HG02623 (cell line): ENCODE measurements at regions not wholly inside any gene's neighbourhood (a gene's known extent, or its start where the extent isn't known, plus 50 kb on each side); places are given as distances from the start of the nearest gene placed in this dataset.
A peak's percentile ranks its signal among the peaks of the same experiment; 100 is the strongest.
"Not testable (repeated sequence)": the region's sequence is repeated elsewhere in the genome, so short reads cannot be mapped to it uniquely, and the experiment has no call there.

Experiments used
- ATAC-seq: cut with Tn5 transposase; IDR thresholded peaks from one replicate; pipeline ENCODE4 v1.9.1; 2021; ENCODE audit warnings: moderate library complexity; ENCODE audit not compliant: unreplicated experiment

DNA sequence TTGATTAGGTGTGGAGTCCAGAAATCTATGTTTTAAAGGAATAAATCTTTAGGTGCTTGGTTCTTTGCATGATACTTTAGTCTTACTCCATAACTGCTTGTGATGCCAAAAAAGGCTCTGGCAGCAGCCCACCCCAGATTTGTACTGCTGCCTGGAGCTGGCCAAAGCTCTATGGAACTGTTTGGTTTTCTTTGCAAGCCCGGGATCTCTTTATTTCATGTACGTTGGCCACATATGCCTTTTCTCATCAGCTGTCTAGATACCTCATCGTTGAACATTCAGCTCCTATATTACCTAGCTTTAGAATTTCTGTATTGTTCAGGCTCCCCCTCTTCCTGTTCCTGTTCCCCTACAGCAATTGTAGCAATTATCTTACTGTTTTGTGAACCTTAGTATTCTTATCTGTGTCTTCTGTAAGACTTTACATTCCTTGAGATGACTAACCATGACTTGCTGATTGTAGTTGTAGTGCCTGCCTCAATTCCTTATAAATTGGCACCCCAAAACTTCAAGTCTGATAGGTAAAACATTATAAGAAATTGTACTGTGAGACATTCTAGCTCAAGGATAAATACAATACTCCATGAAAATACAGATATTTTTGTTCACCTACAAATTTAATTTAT is 199.4 kb upstream of the GPRIN3 start:
- ATAC-seq, result no peak

DNA sequence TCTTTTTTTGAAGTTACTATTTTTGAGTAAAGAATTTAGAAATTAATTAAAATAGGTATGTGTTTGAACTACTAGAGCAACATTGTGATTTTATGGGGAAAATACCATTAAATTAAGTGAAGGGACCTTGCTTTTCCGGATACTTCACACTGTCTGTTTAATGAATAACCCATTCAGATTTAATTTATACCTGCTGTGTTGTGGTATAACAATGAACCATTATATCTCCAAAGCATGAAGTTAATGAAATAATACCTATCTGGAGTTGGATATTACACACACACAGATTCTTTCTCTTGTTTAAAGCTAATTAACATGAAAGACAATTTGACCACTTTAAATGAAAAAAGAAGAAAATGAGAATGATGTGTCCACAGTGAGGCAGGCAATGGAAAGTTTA is 195.0 kb upstream of the GPRIN3 start:
- ATAC-seq, result no peak

DNA sequence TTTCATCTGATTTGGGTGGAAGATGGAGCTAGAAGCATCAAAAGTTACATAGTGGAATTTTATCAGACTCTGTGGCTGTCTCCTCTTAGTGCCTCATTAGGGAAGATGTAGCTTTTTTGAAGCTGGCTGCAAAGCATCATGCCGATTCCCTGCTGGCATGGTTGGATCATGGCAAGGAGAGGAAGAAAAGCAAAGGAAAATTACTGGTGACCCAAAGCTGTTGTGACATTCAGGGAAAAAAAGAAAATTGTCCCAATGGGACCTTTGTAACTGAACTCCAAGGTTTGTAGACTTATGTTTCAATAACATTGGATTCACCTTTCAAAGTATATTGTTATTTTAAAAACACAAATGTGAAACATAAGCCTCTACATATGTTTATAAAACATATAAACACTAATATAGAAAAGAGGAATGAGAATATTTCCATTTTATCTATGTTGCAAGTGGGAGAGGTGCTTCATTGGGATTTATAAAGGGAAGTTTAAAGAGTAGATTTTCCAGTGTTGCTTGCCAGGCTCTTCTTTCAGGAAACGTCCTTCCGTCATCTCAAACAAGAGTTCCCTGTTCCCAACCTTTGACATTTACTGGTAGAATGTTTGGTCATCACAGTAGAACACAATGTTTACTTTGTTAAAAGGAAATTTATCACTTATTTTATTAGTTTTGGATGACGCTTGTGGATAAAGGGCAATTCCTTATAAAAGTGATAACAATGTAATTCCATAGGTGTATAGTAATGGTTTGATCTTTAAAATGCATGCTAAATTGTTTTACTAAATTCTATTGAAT is 190.1 kb upstream of the GPRIN3 start:
- no peak for ATAC-seq

DNA sequence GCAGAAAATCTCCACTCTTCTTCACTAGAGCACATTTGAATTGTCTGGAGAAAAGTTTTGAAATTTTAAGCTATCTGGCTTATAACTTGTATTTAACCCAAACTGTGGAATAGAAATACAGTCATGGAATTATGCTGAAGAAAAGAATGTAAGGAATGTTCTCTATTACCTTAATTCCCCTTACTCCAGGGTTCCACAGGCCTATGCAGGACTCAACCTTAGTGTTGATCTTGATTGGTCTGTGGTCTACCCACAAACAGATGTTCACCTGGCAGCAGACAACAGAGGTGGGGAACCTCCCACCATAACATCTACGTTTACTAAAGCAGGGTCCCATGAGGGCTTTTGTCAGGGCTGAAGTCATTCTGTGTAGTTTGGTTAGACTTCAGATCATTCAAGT is 189.3 kb upstream of the GPRIN3 start:
- ATAC-seq, result no peak

DNA sequence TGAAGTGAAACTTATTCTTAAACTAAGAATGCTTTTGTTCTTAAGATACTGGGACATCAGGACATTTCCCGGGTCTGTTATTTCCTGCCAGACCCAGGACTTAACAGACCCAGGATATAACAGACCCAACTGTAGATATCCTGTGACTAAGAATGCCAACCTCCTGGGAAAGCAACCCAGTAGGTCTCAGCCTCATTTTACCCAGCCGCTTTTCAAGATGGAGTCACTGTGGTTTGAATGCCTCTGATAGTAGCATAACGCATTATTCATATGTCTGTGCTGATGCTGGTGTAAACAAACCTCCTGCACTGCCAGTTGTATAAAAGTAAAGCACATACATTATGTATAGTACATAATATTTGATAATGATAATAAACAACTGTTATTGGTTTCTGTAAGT is 185.8 kb upstream of the GPRIN3 start:
- no peak for ATAC-seq

DNA sequence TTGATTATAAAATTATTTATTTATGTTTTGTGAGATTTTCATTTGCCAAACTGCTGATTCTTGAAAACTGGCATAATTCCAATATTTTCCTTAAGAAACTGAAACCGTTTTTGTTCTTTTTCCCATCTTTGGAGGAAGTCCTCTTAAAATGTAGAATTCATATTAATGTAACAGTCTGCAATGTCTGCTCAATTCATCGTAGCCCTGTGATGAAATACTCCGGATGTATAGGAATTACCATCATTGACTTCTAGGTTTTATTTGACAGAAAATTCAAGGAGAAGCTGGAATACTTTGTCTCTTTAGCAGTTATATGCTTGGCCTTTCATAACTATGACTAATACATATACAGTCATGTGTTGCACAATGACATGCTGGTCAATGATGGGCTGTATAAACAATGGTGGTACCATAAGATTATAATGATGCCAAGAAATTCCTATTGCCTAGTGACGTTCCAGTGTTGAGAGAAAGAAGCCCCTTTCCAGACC is 185.0 kb upstream of the GPRIN3 start:
- no peak for ATAC-seq

DNA sequence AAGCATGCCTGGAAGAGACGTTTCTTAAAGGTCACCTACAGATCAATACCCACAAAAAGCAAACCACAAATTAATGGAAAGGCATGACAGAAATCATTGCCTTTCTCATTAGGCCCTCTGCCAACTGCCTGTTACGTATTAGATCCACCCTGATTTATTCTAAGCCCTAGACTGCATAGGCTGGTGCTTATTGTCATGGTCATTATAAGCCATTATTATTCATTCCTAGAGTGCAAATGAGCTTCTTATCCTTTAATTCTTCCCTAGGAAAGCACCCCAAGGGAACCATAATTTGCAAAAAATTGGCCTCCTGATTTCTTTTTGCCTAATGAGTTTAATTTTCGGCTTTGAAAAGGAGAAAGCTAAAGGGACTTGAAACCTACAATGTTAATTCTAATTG is 184.2 kb upstream of the GPRIN3 start:
- ATAC-seq, result no peak

DNA sequence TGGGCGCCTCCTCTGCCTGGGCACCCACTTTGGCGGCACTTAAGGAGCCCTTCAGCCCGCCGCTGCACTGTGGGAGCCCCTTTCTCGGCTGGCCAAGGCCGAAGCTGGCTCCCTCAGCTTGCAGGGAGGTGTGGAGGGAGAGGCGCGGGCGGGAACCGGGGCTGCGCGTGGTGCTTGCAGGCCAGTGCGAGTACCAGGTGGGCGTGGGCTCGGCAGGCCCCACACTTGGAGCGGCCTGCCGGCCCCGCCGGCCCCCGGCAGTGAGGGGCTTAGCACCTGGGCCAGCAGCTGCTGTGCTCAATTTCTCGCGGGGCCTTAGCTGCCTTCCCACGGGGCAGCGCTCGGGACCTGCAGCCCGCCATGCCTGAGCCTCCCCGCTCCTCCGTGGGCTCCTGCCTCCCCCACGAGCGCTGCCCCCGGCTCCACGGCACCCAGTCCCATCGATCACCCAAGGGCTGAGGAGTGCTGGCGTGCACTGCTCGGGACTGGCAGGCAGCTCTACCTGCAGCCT is 182.4 kb upstream of the GPRIN3 start:
- not testable (repeated sequence) for ATAC-seq

DNA sequence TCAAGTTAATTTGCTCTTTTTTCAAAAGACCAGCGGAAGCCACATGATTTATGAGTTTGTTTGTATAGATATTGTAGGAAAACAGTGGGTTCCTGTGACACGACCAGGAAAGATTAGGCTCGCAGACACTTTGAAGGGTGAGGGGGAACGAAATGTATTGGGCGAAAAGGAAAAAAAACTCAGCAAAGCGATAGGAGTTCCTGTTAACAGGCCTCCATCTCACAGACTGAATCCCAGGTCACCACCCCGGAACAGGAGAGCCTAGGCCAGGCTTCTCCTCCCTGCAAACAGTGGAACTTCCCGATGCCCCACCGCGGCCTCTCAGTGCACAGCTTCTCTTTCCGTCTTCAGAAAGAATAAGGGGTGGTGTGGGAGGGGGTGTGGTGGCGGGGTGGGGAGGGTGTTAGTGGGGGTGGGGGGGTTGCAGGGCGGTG is 181.8 kb upstream of the GPRIN3 start:
- no peak for ATAC-seq

DNA sequence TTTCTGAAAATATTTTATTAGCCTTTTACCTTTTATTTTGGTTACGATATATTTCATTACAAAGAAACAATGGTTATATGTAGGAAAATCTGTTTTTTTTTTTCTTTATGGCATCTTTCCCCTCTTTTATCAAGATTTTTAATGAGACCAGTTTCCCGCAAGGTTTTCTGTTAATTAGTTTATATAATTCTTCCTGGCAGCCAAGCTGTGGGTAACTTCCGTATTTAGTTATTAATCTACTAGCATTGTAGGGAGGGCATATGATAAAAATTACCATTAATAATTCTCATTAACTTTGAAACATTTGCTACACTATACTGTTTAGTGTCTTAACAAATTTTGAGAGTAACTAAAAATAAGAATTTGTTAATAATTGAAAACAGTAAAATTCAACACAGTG is 181.1 kb upstream of the GPRIN3 start:
- ATAC-seq, result no peak

DNA sequence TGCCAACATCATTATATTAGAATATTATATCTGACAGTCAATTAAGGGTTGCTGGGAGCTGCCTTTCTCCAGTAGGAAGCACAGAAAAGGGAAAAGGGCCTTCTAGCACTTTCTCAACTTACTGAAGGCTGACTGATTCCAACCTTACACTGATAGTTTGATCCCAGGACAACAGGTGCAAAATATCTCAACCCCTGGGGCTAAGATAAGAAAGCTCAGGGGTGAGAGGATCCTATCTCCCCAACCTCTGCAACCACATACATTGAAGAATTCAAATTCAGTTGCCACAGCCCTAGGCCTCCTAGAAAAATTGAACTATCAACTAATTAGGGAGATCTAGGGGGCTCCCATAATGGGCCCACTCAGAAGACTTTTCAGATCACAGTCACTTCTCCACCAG is 179.1 kb upstream of the GPRIN3 start:
- no peak for ATAC-seq

DNA sequence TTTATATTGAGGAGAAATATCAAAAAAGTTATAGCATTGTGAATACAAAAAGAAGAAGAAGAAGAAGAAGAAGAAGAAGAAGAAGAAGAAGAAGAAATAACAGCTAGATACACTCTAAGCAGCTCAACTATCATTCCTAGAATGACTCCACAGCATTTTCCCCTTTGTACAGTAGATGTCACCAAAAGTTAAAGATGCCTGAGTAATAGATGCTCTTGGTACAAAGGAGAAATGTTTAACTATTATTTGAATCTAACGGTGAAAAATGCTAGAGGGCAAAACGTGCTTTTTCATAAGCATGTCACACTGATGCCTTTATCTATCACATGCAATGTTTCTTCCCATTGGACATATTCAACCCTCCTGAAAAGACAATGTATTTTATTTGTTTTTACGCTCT is 178.4 kb upstream of the GPRIN3 start:
- ATAC-seq, result no peak

DNA sequence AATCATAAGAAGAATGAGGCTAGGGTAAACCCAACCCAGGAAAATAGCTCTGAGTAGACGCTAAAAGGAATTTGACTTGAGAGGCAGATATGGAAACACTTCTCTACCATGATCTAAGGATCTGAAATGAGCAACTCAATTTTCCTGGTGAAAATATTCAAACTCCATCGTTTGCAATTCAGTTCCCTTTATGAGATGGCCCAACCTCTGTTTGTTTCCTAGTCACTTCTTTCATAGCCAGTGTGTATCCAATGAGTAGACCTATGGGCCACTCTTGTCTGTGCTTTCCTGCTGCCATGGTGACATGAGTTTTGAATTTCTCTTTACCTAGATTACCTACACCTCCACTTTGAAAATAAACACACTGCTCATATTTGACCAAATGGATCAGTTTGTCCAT is 176.2 kb upstream of the GPRIN3 start:
- no peak for ATAC-seq

DNA sequence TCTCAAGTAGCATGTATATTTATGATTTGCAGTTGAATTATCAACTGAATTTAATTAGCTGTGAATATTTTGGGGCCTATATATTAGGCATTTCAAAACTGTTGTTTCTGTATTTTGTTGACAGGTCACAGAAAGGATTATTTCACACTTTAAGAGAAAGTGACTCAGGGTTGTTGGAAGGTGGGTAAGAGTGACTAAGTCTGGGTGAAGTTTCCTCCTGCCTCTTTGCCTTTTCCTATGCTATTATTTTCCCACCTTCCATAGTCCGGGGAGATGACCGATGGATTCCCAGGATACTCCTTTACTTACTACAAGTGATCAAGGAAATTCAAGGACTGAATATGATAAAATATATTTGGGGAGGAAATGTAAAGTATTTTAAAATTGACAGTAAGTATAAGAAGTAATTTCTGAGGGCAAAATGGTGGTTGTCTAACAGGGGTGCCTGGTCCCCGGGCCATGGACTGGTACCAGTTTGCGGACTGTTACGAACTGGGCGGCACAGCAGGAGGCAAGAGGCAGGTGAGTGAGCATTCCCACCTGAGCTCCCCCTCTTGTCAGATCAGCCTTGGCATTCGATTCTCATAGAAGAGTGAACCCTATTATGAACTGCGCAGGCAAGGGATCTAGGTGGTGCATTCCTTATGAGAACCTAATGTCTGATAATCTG is 175.5 kb upstream of the GPRIN3 start:
- ATAC-seq, result no peak

DNA sequence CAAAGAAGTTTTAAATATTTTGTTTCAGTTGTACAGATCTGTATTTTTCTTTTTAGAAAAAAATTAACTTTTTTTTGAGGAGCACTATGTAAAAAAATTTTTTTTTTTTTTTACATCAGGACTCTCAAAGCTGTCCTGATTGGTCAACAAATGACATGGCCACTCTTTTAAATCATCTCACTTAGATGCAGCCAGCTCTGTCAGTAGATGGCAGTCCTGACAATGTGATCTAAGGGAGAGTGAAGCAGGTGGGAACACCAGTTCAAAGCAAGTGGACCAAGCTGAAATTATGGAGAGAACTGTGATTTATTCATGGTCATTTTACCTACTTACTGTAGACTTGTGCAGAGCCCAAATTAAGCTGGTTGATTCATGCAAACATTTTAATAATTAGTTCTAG is 174.7 kb upstream of the GPRIN3 start:
- ATAC-seq, result peak; percentile 82

DNA sequence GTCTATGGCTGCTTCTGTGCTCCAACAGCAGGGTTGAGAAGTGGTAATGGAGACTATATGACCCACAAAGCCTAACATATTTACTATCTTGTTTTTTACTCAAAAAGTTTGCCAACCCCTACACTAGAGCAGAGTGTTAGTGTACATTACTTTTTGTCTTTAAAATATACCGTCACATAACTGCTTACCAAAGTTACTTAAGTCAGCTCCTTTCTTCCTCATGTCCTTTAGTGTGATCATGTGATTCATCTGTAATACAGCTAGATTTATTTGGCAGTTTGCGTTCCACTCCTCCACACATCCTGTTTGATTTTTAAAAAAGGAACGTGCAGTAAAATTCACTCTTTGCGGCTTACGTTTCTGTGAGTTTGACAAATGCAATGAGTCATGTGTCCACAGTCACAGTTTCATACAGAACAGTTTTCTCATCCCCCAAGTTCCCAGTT is 162.4 kb upstream of the GPRIN3 start:
- ATAC-seq, result peak; percentile 87

DNA sequence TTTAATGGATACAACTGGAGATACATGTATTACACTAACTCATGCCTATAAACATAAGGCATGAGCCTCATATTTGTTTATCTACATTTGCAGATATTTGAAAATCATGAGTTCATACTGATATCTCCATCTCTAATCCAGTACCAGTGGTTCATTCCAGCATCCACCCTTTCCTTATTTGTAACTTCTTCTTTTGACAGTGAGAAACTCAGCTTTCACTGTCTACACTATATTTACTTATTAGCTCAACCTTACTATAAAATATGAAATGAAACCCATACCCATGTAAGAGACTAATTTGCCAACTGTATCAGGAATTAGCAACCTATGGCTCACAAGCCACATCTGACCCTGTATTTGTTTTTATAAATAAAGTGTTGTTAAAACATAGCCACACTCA is 161.9 kb upstream of the GPRIN3 start:
- ATAC-seq, result peak; percentile 14

DNA sequence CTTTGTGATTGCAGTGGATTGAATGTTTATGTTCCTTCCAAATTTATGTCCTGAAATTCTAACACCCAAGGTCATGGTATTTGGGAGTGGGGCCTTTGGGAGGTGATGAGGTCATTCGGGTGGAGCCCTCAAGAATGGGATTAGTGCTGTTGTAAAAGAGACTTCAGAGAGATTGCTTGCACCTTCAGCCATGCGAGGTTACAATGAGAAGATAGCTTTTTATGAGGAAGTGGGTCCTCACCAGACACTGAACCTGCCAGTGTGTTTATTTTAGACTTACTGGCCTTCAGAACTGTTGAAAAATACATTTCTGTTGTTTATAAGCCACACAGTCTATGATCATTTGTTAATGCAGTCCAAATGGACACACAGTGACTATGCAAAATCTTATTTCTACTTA is 161.0 kb upstream of the GPRIN3 start:
- ATAC-seq, result no peak

DNA sequence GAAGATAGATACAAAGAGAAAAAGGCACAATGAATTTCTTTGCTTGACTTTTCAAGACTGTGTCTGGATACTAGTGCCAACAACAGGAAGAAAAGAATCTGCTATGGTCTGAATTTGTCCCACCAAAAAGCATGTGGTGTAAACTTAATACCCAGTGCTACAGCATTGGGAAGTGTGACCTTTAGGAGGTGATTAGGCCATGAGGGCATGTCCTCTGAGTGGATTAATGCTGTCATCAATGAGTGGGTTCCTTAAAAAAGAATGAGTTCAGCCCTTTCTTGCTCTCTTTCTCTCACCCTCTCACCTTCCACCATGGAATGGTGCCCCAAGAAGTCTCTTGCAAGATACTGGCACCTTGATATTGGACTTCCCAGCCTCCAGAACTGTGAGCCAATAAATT is 155.7 kb upstream of the GPRIN3 start:
- no peak for ATAC-seq

DNA sequence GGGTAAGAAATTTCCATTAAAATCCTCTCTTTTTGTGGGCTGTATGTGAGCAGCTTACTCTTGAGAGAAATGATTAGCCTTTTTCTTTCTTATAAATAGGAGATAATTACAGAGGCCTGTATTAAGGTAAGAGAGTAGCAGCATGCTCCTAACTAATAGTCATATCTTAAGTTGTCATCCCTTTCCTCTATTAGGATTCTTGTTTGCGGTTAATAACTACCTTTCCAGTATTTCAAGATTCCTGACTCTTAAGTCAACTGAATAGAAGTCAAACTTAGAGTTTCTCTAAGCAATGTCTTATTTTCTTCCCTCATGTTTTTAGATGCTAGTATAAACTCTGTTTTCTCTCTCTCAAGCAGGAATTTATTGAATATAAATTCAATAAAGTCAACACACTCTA is 139.9 kb upstream of the GPRIN3 start:
- no peak for ATAC-seq

DNA sequence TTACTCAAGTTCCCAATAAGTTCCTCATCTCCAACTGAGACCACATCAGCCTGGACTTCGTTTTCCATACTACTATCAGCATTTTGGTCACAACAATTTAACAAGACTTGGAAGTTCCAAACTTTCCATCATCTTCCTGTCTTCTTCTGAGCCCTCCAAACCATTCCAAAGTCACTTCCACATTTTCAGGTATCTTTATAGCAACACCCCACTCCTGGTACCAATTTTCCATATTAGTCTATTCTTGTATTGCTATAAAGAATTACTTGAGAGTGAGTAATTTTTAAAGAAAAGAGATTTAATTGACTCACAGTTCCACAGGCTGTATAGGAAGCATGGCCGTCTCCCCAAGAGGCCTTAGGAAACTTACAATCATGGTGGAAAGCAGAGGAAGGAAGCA is 138.6 kb upstream of the GPRIN3 start:
- ATAC-seq, result no peak

DNA sequence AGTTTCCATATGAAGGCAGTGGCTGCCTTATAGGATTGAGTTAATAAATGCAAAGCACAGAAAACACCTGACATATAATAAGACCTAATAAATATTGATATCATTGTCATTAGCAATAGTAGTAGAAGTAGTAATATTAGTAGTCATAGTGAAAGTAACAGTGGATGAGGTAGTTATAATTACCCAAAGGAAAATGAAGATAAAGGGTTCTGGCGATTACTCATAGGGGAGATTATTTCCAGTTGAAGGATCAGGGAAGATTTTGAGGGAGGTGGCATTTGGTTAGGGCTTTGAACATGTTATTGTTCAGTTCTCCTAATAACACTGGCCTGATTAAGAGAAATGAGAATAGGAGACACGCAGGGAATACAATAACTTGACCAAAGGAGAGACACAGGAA is 131.9 kb upstream of the GPRIN3 start:
- no peak for ATAC-seq
